HCT116 (cell line): ENCODE measurements at regions not wholly inside any gene's neighbourhood (a gene's known extent, or its start where the extent isn't known, plus 50 kb on each side); places are given as distances from the start of the nearest gene placed in this dataset.

ENCODE experiments used
- ATAC-seq: fragments of 200-7000 bp; cut with Tn5 transposase; 2 replicates; pipeline ENCODE4 v1.9.1; 2020; ENCODE audit warnings: mild to moderate bottlenecking, moderate library complexity
- BruUV-seq: library from RNA; stranded (reverse); fragments of 400-500 nt; replicated peaks from 2 replicates; lab custom pipeline; 2021; lab: Mats Ljungman, UMichigan
- CTCF ChIA-PET: fragments of 300-600 bp; sonication (Branson Sonifier 250); formaldehyde crosslinking; loops from one replicate; lab custom pipeline; 2021; ENCODE audit warnings: antibody characterized with exemption; lab: Charles Lee
- POLR2A ChIA-PET: fragments of 300-600, 350-600 bp; sonication (Branson Sonifier 250); formaldehyde crosslinking; loops from one replicate; lab custom pipeline; 2021; ENCODE audit warnings: antibody characterized with exemption; lab: Charles Lee
- RAD21 ChIA-PET, 2 experiments: fragments of 300-600 bp; sonication (Branson Sonifier 250); formaldehyde crosslinking; loops; one replicate each; lab custom pipeline; 2023; ENCODE audit warnings: low total read pairs in 2 of 2; ENCODE audit not compliant: uncharacterized antibody in 2 of 2, unreplicated experiment in 2 of 2, low non-redundant PET in 1 of 2; lab: Charles Lee
- DNase-seq: peaks from one replicate; pipeline ENCODE4 v3.0.0-alpha.2; 2010; ENCODE audit warnings: low read depth, low spot score
- H2AFZ ChIP-seq: fragments of 200-600 bp; shearing (Covaris generic), sonication (generic); 2 replicates; pipeline ENCODE4 v1.6.1; 2017; ENCODE audit warnings: low read depth, mixed run types, mixed read lengths, antibody characterized with exemption, low read length; ENCODE audit not compliant: poor library complexity, severe bottlenecking
- H3K27ac ChIP-seq: 2 replicates; pipeline ENCODE4 v1.5.1; 2012; ENCODE audit warnings: low read depth, low read length
- H3K27me3 ChIP-seq: fragments of 200-600 bp; sonication (generic); 2 replicates; pipeline ENCODE4 v1.6.1; 2016; ENCODE audit warnings: mixed run types, low read length, mixed read lengths; ENCODE audit not compliant: insufficient read depth
- H3K36me3 ChIP-seq, 2 experiments: fragments of 200-500 bp in 1 of 2; fragments of 200-600 bp in 1 of 2; sonication (Bioruptor generic) in 1 of 2; sonication (generic) in 1 of 2; 2 replicates each; pipeline versions ENCODE4 v1.5.1 to v1.6.1; 2014 to 2016; ENCODE audit warnings: low read length in 2 of 2, inconsistent platforms in 1 of 2, mixed read lengths in 1 of 2, mixed run types in 1 of 2; ENCODE audit not compliant: insufficient read depth in 2 of 2, control insufficient read depth in 1 of 2
- H3K4me1 ChIP-seq, 2 experiments: fragments of 200-600 bp in 1 of 2; sonication (generic) in 1 of 2; 2 replicates each; pipeline versions ENCODE4 v1.5.1 to v1.6.1; 2012 to 2017; ENCODE audit warnings: low read length in 2 of 2, inconsistent platforms in 1 of 2, mild to moderate bottlenecking in 1 of 2, mixed read lengths in 1 of 2, mixed run types in 1 of 2, moderate library complexity in 1 of 2; ENCODE audit not compliant: insufficient read depth in 2 of 2, control insufficient read depth in 1 of 2
- H3K4me2 ChIP-seq: fragments of 200-600 bp; sonication (generic); 2 replicates; pipeline ENCODE4 v1.6.1; 2017; ENCODE audit warnings: mixed run types, low read length, mixed read lengths
- H3K4me3 ChIP-seq, 2 experiments: fragments of 200-600 bp in 1 of 2; sonication (generic) in 1 of 2; replicated peaks in 1 of 2; 2 replicates each; pipeline ENCODE4 v1.5.1; 2011 to 2016; ENCODE audit warnings: low read length in 2 of 2, control low read depth in 1 of 2, low read depth in 1 of 2, mild to moderate bottlenecking in 1 of 2, mixed read lengths in 1 of 2, mixed run types in 1 of 2
- H3K79me2 ChIP-seq: fragments of 200-600 bp; sonication (generic); 2 replicates; pipeline ENCODE4 v1.6.1; 2017; ENCODE audit warnings: mild to moderate bottlenecking, mixed run types, low read length, moderate library complexity, mixed read lengths; ENCODE audit not compliant: insufficient read depth
- H3K9ac ChIP-seq: fragments of 200-600 bp; sonication (generic); 2 replicates; pipeline ENCODE4 v1.6.1; 2016; ENCODE audit warnings: low read length, mixed read lengths
- H3K9me2 ChIP-seq: fragments of 200-600 bp; sonication (generic), shearing (Covaris generic); 2 replicates; pipeline ENCODE4 v1.6.1; 2017; ENCODE audit warnings: mixed run types, mild to moderate bottlenecking, moderate library complexity; ENCODE audit not compliant: insufficient read depth
- H3K9me3 ChIP-seq, 2 experiments: fragments of 200-500 bp in 1 of 2; fragments of 200-600 bp in 1 of 2; sonication (Bioruptor generic) in 1 of 2; sonication (generic) in 1 of 2; 2 replicates each; pipeline ENCODE4 v1.6.1; 2014 to 2017; ENCODE audit warnings: low read length in 2 of 2, mixed read lengths in 2 of 2, inconsistent platforms in 1 of 2, low read depth in 1 of 2, mild to moderate bottlenecking in 1 of 2, mixed run types in 1 of 2, moderate library complexity in 1 of 2; ENCODE audit not compliant: control insufficient read depth in 1 of 2, insufficient read depth in 1 of 2
- H4K20me1 ChIP-seq: fragments of 200-600 bp; sonication (generic), shearing (Covaris generic); 2 replicates; pipeline ENCODE4 v1.6.1; 2017; ENCODE audit warnings: mixed run types, mild to moderate bottlenecking, moderate library complexity; ENCODE audit not compliant: insufficient read depth
- CBX3 ChIP-seq: IDR thresholded peaks from 2 replicates; pipeline ENCODE4 v1.6.1; 2012; ENCODE audit warnings: low read depth
- CEBPB ChIP-seq: IDR thresholded peaks from 2 replicates; pipeline ENCODE4 v1.6.1; 2012; ENCODE audit warnings: low read depth
- EGR1 ChIP-seq: IDR thresholded peaks from 2 replicates; pipeline ENCODE4 v1.6.1; 2012; ENCODE audit warnings: low read depth
- ELF1 ChIP-seq: IDR thresholded peaks from 2 replicates; pipeline ENCODE4 v1.6.1; 2012; ENCODE audit warnings: low read depth, borderline replicate concordance
- EZH2 ChIP-seq: fragments of 200-600 bp; sonication (generic); IDR thresholded peaks from 2 replicates; pipeline ENCODE4 v1.6.1; 2017; ENCODE audit warnings: antibody characterized with exemption, mixed run types
- EZH2phosphoT487 ChIP-seq: fragments of 200-600 bp; IDR thresholded peaks from 2 replicates; pipeline ENCODE4 v1.6.1; 2018; ENCODE audit warnings: antibody characterized with exemption, borderline replicate concordance
- FOSL1 ChIP-seq: IDR thresholded peaks from 2 replicates; pipeline ENCODE4 v1.6.1; 2012; ENCODE audit warnings: low read depth
- JUND ChIP-seq: IDR thresholded peaks from 2 replicates; pipeline ENCODE4 v1.6.1; 2012
- POLR2A ChIP-seq: IDR thresholded peaks from 2 replicates; pipeline ENCODE4 v1.7.0; 2011; ENCODE audit warnings: borderline replicate concordance; ENCODE audit not compliant: insufficient read depth, insufficient read length; ENCODE audit errors: extremely low read depth
- RAD21 ChIP-seq: IDR thresholded peaks from 2 replicates; pipeline ENCODE4 v1.6.1; 2012; ENCODE audit warnings: low read depth, mild to moderate bottlenecking
- SP1 ChIP-seq: IDR thresholded peaks from 2 replicates; pipeline ENCODE4 v1.6.1; 2012; ENCODE audit warnings: low read depth
- SRF ChIP-seq: IDR thresholded peaks from 2 replicates; pipeline ENCODE4 v1.6.1; 2012; ENCODE audit warnings: low read depth
- TCF7L2 ChIP-seq: IDR thresholded peaks from 2 replicates; pipeline ENCODE4 v1.7.0; 2011; ENCODE audit warnings: borderline replicate concordance, inconsistent platforms; ENCODE audit not compliant: insufficient read depth, insufficient read length; ENCODE audit errors: extremely low read depth
- YY1 ChIP-seq: IDR thresholded peaks from 2 replicates; pipeline ENCODE4 v1.6.1; 2011; ENCODE audit warnings: low read length, low read depth, moderate library complexity, mild to moderate bottlenecking; ENCODE audit not compliant: insufficient replicate concordance; ENCODE audit errors: extremely low read depth
- intact Hi-C: fragments of 100-400 bp; cut with micrococcal nuclease; formaldehyde crosslinking; loops from 2 replicates; pipeline ENCODE4 v1.10.0; 2022
- TF ChIP-seq, protein P1 (sequence below): IDR thresholded peaks from 2 replicates; pipeline ENCODE4 v1.6.1; 2012
- TF ChIP-seq, protein P2 (sequence below), 3 experiments: fragments of 200-600 bp in 1 of 3; sonication (generic) in 1 of 3; IDR thresholded peaks in 2 of 3; conservative IDR thresholded peaks in 1 of 3; 2 replicates each; pipeline ENCODE4 v1.5.1; 2012 to 2017; ENCODE audit warnings: low read depth in 2 of 3, low read length in 2 of 3, antibody characterized with exemption in 1 of 3, borderline replicate concordance in 1 of 3, control low read depth in 1 of 3, mild to moderate bottlenecking in 1 of 3, mixed read lengths in 1 of 3, mixed run types in 1 of 3, moderate library complexity in 1 of 3; ENCODE audit not compliant: insufficient read depth in 1 of 3

DNA sequence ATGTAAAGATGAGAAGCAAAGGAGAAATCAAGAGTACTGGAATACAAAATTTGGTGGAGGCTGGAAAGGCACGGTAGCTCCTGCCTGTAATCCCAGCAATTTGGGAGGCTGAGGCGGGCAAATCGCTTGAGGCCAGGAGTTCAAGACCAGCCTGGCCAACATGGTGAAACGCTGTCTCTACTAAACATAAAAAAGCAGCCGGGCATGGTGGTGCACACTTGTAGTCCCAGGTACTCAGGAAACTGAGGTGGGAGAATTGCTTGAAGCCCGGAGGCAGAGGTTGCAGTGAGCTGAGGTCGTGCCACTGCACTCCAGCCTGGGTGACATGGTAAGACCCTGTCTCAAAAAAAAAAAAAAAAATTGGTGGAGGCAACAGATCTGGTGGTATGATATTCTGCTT, 1086.0 kb downstream of the NLGN4X start:
- RAD21 ChIA-PET = no interaction called here
- CTCF ChIA-PET = no interaction called here
- intact Hi-C loops = no loop called here
- H3K27me3 ChIP-seq = no peaks in the 10 kb centered on the region
- H3K9me3 ChIP-seq = no peaks in the 10 kb centered on the region
- H3K4me3 ChIP-seq = no peak overlapping the region
- H3K36me3 ChIP-seq = no peaks in the 10 kb centered on the region
- no peaks in the 10 kb centered on the region for H3K79me2 ChIP-seq
- H3K4me1 ChIP-seq = no peaks in the 10 kb centered on the region
- DNase-seq = no peak
- POLR2A ChIA-PET = no interaction called here
- H3K9me2 ChIP-seq = no peaks in the 10 kb centered on the region
- no peak for TF ChIP-seq EZH2
- TF ChIP-seq POLR2A = no peak
- TF ChIP-seq, protein P1, sequence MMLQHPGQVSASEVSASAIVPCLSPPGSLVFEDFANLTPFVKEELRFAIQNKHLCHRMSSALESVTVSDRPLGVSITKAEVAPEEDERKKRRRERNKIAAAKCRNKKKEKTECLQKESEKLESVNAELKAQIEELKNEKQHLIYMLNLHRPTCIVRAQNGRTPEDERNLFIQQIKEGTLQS = no peak
- no peak for TF ChIP-seq YY1
- no peak for TF ChIP-seq TCF7L2
- TF ChIP-seq EGR1 = no peak
- TF ChIP-seq SP1 = no peak
- TF ChIP-seq CEBPB = no peak
- no peak for TF ChIP-seq EZH2phosphoT487
- no peak for TF ChIP-seq ELF1
- TF ChIP-seq, all 23 proteins: peak for 0
- ATAC-seq = no peak
- Histone ChIP-seq H4K20me1 (no peaks in the 10 kb centered on the region), H2AFZ (no peak overlapping the region), H3K4me2 (no peak overlapping the region), H3K9ac (no peak overlapping the region), H3K27ac (no peak overlapping the region)
- no TSS peak for BruUV-seq

DNA sequence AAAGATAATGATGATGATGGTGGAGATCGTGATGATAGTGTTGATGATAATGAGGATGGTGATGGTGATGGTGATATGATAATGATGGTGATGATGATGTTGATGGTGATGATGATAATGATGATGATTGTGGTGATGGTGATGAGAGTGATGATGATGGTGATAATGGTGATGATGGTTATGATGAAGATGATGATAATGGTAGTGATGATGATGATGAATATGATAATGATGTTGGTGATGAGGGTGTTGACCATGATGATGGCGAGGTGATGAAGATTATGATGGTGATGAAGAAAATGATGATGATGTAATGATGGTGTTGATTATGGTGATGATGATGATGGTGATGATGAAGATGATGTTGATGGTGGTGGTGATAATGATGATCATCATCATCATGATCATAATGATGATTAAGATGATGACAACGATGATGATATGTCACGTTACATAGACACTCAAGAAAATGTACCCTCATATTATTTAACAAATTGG, 1106.4 kb downstream of the NLGN4X start:
- H4K20me1 ChIP-seq = no peaks in the 10 kb centered on the region
- no peaks in the 10 kb centered on the region for H3K9me3 ChIP-seq
- H2AFZ ChIP-seq = no peak overlapping the region
- H3K4me3 ChIP-seq = no peak overlapping the region
- intact Hi-C loops = no loop called here
- no peaks in the 10 kb centered on the region for H3K36me3 ChIP-seq
- no peak overlapping the region for H3K4me2 ChIP-seq
- no peaks in the 10 kb centered on the region for H3K4me1 ChIP-seq
- CTCF ChIA-PET = no interaction called here
- DNase-seq = no peak
- TF ChIP-seq JUND (no peak), POLR2A (no peak), CBX3 (no peak), RAD21 (no peak), TCF7L2 (no peak), SP1 (no peak), ELF1 (no peak), FOSL1 (no peak), SRF (no peak), CEBPB (no peak)
- TF ChIP-seq, protein P2, sequence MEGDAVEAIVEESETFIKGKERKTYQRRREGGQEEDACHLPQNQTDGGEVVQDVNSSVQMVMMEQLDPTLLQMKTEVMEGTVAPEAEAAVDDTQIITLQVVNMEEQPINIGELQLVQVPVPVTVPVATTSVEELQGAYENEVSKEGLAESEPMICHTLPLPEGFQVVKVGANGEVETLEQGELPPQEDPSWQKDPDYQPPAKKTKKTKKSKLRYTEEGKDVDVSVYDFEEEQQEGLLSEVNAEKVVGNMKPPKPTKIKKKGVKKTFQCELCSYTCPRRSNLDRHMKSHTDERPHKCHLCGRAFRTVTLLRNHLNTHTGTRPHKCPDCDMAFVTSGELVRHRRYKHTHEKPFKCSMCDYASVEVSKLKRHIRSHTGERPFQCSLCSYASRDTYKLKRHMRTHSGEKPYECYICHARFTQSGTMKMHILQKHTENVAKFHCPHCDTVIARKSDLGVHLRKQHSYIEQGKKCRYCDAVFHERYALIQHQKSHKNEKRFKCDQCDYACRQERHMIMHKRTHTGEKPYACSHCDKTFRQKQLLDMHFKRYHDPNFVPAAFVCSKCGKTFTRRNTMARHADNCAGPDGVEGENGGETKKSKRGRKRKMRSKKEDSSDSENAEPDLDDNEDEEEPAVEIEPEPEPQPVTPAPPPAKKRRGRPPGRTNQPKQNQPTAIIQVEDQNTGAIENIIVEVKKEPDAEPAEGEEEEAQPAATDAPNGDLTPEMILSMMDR (IDR thresholded peaks at IDR 0.05 in 2 of 3, conservative IDR thresholded peaks at IDR 0.05 in 1 of 3; ENCODE audit: borderline replicate concordance in 1 of 3, insufficient read depth in 1 of 3, low read depth in 2 of 3, low read length in 2 of 3) = no peak
- no peaks in the 10 kb centered on the region for H3K27me3 ChIP-seq
- H3K27ac ChIP-seq = no peak overlapping the region
- no peaks in the 10 kb centered on the region for H3K9me2 ChIP-seq
- no peak overlapping the region for H3K9ac ChIP-seq
- no peaks in the 10 kb centered on the region for H3K79me2 ChIP-seq
- POLR2A ChIA-PET = no interaction called here
- ATAC-seq = no peak
- BruUV-seq = no TSS peak
- RAD21 ChIA-PET = no interaction called here
